Ovary (tissue), 3 donors: ENCODE measurements at regions not wholly inside any gene's neighbourhood (a gene's known extent, or its start where the extent isn't known, plus 50 kb on each side); places are given as distances from the start of the nearest gene placed in this dataset.

ENCODE experiments used
- CTCF ChIP-seq, 3 donors: fragments of 450-650 bp in 2 of 3; fragments of 200-600 bp in 1 of 3; IDR thresholded peaks; one replicate each; pipeline versions ENCODE4 v1.5.1 to v1.8.0; 2016 to 2022; ENCODE audit warnings: antibody characterized with exemption in 3 of 3, mild to moderate bottlenecking in 1 of 3
- POLR2A ChIP-seq: fragments of 450-650 bp; IDR thresholded peaks from one replicate; pipeline ENCODE4 v1.6.1; 2017; ENCODE audit warnings: antibody characterized with exemption, mild to moderate bottlenecking, moderate library complexity
- donor health status: DM: no; HTN: no; CAD: no.

- TF ChIP-seq CTCF (IDR thresholded peaks at IDR 0.05) (no peak), POLR2A (no peak)
Observed at GRCh38 chr10:42523098-42523497, 115.3 kb downstream of the ZNF33B start.
